Cardiac muscle cell (in vitro differentiated cells and primary cell): ENCODE measurements at regions not wholly inside any gene's neighbourhood (a gene's known extent, or its start where the extent isn't known, plus 50 kb on each side); places are given as distances from the start of the nearest gene placed in this dataset.
A peak's percentile ranks its signal among the peaks of the same experiment; 100 is the strongest.

Experiments used
- DNase-seq, 2 donors: peaks; one replicate each; pipeline versions ENCODE4 v3.0.0 to v3.0.0-alpha.2; 2010 to 2017; ENCODE audit warnings: low read depth in 1 of 2, low spot score in 1 of 2
- H3K27ac ChIP-seq: fragments of 200-600 bp; sonication (generic); 2 replicates; pipeline ENCODE4 v1.5.1; 2016
- H3K27me3 ChIP-seq: fragments of 200-600 bp; sonication (generic); 2 replicates; pipeline ENCODE4 v1.6.0; 2016; ENCODE audit warnings: control low read depth
- H3K36me3 ChIP-seq: fragments of 200-600 bp; sonication (generic); 2 replicates; pipeline ENCODE4 v1.5.1; 2016; ENCODE audit warnings: control low read depth
- H3K4me1 ChIP-seq: fragments of 200-600 bp; sonication (generic); 2 replicates; pipeline ENCODE4 v1.8.1; 2017; ENCODE audit warnings: low read depth, mild to moderate bottlenecking, mixed run types
- H3K4me3 ChIP-seq: fragments of 200-600 bp; sonication (generic); 2 replicates; pipeline ENCODE4 v1.5.1; 2016; ENCODE audit warnings: mild to moderate bottlenecking
- H3K9me3 ChIP-seq: fragments of 200-600 bp; sonication (generic); 2 replicates; pipeline ENCODE4 v1.5.1; 2017; ENCODE audit warnings: low read depth, mild to moderate bottlenecking, control low read depth
- CTCF ChIP-seq: IDR thresholded peaks from 2 replicates; pipeline ENCODE4 v1.5.1; 2012; ENCODE audit warnings: low read depth, mild to moderate bottlenecking, low read length

DNA sequence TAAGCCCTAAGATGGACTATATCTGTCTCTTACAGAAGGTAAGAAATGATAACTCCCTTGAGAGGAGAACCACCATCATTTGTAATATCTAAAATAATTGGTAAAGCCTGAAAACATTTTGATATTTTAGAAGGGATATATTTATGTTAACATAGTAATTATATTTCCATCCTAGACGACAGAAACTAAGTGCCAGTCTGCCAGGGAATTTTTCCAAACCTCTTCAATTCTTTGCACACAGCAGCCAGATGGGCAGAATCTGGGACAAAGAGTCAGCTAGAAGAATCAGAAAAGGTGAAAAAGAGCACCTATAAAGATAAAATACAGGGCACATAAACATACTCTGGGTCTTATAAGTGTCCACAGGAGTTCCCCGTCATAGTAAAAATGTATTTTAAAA, 70.0 kb upstream of the CBLB start:
- Histone ChIP-seq H3K4me3 (no peak overlapping the region), H3K27ac (no peak overlapping the region), H3K4me1 (no peaks in the 10 kb centered on the region), H3K27me3 (no peaks in the 10 kb centered on the region), H3K9me3 (no peaks in the 10 kb centered on the region), H3K36me3 (no peaks in the 10 kb centered on the region)
- no peak for DNase-seq
- TF ChIP-seq CTCF, result no peak

- H3K27ac ChIP-seq, result no peak overlapping the region
- no peak for DNase-seq
- no peaks in the 10 kb centered on the region for H3K27me3 ChIP-seq
- H3K4me1 ChIP-seq, result no peaks in the 10 kb centered on the region
- no peak overlapping the region for H3K4me3 ChIP-seq
- H3K36me3 ChIP-seq, result no peaks in the 10 kb centered on the region
- H3K9me3 ChIP-seq, result no peaks in the 10 kb centered on the region
- no peak for TF ChIP-seq CTCF
Observed at GRCh38 chr3:105944276-105944675, 75.5 kb upstream of the CBLB start.

- TF ChIP-seq CTCF, result no peak
- no peak overlapping the region for H3K27ac ChIP-seq
- no peaks in the 10 kb centered on the region for H3K4me1 ChIP-seq
- H3K4me3 ChIP-seq, result no peak overlapping the region
- H3K36me3 ChIP-seq, result no peaks in the 10 kb centered on the region
- no peaks in the 10 kb centered on the region for H3K27me3 ChIP-seq
- DNase-seq, result no peak
- H3K9me3 ChIP-seq, result no peaks in the 10 kb centered on the region
Observed at GRCh38 chr3:105944721-105945120, 75.9 kb upstream of the CBLB start.

DNA sequence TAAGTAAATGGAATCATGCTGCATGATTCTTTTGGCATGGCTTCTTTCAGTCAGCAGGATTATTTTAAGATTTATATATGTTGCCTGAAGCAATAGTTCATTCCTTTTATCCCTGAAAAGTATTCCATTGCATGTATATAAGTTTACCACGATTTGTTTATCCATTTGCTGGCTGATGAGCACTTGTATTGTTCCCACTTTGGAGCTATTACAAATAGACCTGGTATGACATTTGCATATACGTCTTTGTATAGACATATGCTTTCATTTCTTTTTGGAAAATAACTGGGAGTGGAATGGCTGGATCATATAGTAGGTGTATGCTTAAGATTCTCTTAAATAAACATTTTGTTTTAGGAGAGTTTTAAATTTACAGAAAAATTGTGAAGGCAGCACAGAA, 79.3 kb upstream of the CBLB start:
- no peak for DNase-seq
- Histone ChIP-seq H3K9me3 (no peaks in the 10 kb centered on the region), H3K27me3 (no peaks in the 10 kb centered on the region), H3K4me1 (peaks cover 7% of the 10 kb centered on the region), H3K27ac (no peak overlapping the region), H3K4me3 (no peak overlapping the region), H3K36me3 (no peaks in the 10 kb centered on the region)
- TF ChIP-seq CTCF, result no peak

DNA sequence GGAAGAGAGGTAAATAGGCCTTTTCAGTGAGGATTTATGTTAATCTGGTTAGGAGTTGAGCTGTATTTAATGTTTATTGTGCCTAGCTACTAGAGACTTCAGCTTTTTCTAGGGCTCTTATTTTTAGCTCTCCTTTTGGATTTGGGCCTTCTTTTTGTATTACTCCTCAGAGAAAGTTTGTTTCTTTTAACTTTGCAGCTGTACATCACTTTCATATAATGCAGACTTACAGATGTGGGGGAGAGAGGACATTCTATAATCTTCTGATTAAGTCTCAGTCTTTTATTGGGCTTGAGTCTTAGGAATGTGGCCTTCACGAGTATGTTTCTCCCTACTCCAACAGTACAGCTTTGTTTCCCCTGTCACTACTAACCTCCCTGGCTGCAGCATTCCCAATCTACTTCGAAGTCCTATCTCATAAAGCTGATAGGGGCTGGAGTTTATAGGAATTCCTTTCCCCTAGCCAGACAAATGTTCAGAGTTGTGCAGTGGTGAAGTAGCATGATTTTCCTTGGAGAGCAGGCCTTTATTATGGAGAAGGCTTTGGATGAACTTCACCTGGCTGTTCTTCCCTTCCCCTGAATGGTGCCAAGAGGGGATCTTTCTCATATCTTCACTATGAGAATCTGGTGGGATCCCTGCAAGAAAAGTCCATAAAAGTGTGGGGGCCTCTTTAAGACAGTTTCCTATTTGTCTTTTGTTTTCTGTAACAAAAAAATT, 82.2 kb upstream of the CBLB start:
- Histone ChIP-seq H3K27me3 (no peaks in the 10 kb centered on the region), H3K4me3 (no peak overlapping the region), H3K4me1 (peaks cover 7% of the 10 kb centered on the region), H3K9me3 (no peaks in the 10 kb centered on the region), H3K36me3 (no peaks in the 10 kb centered on the region), H3K27ac (peak overlapping the region; percentile 25)
- peak; percentile 18 to 79 for DNase-seq
- TF ChIP-seq CTCF, result no peak

DNA sequence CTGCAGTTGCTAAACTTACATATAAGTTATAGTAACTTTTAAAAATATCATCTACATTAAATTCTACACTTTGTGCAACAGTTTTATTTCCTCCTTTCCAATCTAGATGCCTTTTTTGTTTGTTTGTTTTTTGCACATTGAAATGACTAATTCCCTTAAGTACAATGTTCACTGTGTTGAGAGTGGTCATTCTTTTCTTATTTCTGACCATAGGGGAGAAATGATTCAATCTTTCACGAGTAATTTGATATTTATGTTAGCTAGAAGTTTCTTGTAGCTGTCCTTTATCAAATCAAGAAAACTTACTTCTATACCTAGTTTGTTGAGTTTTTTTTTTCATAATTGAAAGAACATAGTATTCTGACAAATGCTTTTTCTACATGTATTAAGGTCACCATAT, 85.0 kb upstream of the CBLB start:
- no peak overlapping the region for H3K27ac ChIP-seq
- no peak for DNase-seq
- no peaks in the 10 kb centered on the region for H3K27me3 ChIP-seq
- H3K4me3 ChIP-seq, result no peak overlapping the region
- H3K36me3 ChIP-seq, result no peaks in the 10 kb centered on the region
- H3K4me1 ChIP-seq, result peaks cover 7% of the 10 kb centered on the region
- no peak for TF ChIP-seq CTCF
- no peaks in the 10 kb centered on the region for H3K9me3 ChIP-seq
